OCI-LY1 (cell line): ENCODE measurements at regions not wholly inside any gene's neighbourhood (a gene's known extent, or its start where the extent isn't known, plus 50 kb on each side); places are given as distances from the start of the nearest gene placed in this dataset.

Source experiments
- H2AFZ ChIP-seq: fragments of 200-600 bp; sonication (generic), shearing (Covaris generic); 2 replicates; pipeline ENCODE4 v1.6.0; 2014; ENCODE audit warnings: antibody characterized with exemption, mild to moderate bottlenecking, low read length
- H3F3A ChIP-seq: fragments of 200-600 bp; sonication (generic), shearing (Covaris generic); 2 replicates; pipeline ENCODE4 v1.6.0; 2014; ENCODE audit warnings: mild to moderate bottlenecking, antibody characterized with exemption, low read length, moderate library complexity; ENCODE audit not compliant: insufficient read depth
- H3K27ac ChIP-seq: fragments of 200-600 bp; sonication (generic); 2 replicates; pipeline ENCODE4 v1.5.1; 2014; ENCODE audit warnings: low read length, mixed run types, mild to moderate bottlenecking, low read depth; ENCODE audit not compliant: poor library complexity, severe bottlenecking
- H3K27me3 ChIP-seq: fragments of 200-600 bp; sonication (generic); 2 replicates; pipeline ENCODE4 v1.6.0; 2014; ENCODE audit warnings: antibody characterized with exemption, mild to moderate bottlenecking, low read length, moderate library complexity; ENCODE audit not compliant: insufficient read depth
- H3K36me3 ChIP-seq: fragments of 200-600 bp; sonication (generic); 2 replicates; pipeline ENCODE4 v1.6.1; 2014; ENCODE audit warnings: mild to moderate bottlenecking, antibody characterized with exemption, low read length, moderate library complexity, mixed read lengths; ENCODE audit not compliant: insufficient read depth
- H3K4me1 ChIP-seq: fragments of 200-600 bp; sonication (generic); 2 replicates; pipeline ENCODE4 v1.5.1; 2014; ENCODE audit warnings: mild to moderate bottlenecking, low read length, moderate library complexity; ENCODE audit not compliant: insufficient read depth, severe bottlenecking
- H3K4me2 ChIP-seq: fragments of 200-600 bp; sonication (generic), shearing (Covaris generic); 2 replicates; pipeline ENCODE4 v1.6.1; 2014; ENCODE audit warnings: low read length
- H3K4me3 ChIP-seq: fragments of 200-600 bp; sonication (generic); 2 replicates; pipeline ENCODE4 v1.5.1; 2014; ENCODE audit warnings: low read length, low read depth, mild to moderate bottlenecking, mixed read lengths; ENCODE audit not compliant: poor library complexity, severe bottlenecking
- H3K79me2 ChIP-seq: fragments of 200-600 bp; shearing (Covaris generic); 2 replicates; pipeline ENCODE4 v1.6.1; 2016; ENCODE audit warnings: mixed run types, low read length, mixed read lengths; ENCODE audit not compliant: insufficient read depth
- H3K9ac ChIP-seq: fragments of 200-600 bp; sonication (generic), shearing (Covaris generic); 2 replicates; pipeline ENCODE4 v1.6.1; 2014; ENCODE audit warnings: mild to moderate bottlenecking, low read length, mixed read lengths
- H3K9me2 ChIP-seq: fragments of 200-600 bp; sonication (generic), shearing (Covaris generic); 2 replicates; pipeline ENCODE4 v1.6.1; 2014; ENCODE audit warnings: low read depth, mild to moderate bottlenecking, low read length, mixed read lengths
- H3K9me3 ChIP-seq: fragments of 200-600 bp; shearing (Covaris generic); 2 replicates; pipeline ENCODE4 v1.6.1; 2014; ENCODE audit warnings: low read length, mixed read lengths
- H4K20me1 ChIP-seq: fragments of 200-600 bp; sonication (generic), shearing (Covaris generic); 2 replicates; pipeline ENCODE4 v1.6.0; 2016; ENCODE audit warnings: mild to moderate bottlenecking, low read length; ENCODE audit not compliant: insufficient read depth
- EZH2 ChIP-seq: fragments of 200-600 bp; sonication (generic), shearing (Covaris generic); IDR thresholded peaks from 2 replicates; pipeline ENCODE4 v1.8.0; 2017; ENCODE audit warnings: borderline replicate concordance, mixed run types, mild to moderate bottlenecking, antibody characterized with exemption, low read length, moderate library complexity, mixed read lengths
- TF ChIP-seq, protein P1 (sequence below): fragments of 200-600 bp; sonication (generic), shearing (Covaris generic); IDR thresholded peaks from 2 replicates; pipeline ENCODE4 v1.5.1; 2017; ENCODE audit warnings: mild to moderate bottlenecking, antibody characterized with exemption, low read length, moderate library complexity, mixed read lengths

- Histone ChIP-seq H3F3A (no peaks in the 10 kb centered on the region), H3K4me3 (no peak overlapping the region), H3K27me3 (peaks cover 12% of the 10 kb centered on the region; the same call in 1 of the 2 replicates), H2AFZ (no peak overlapping the region), H3K79me2 (no peaks in the 10 kb centered on the region), H4K20me1 (no peaks in the 10 kb centered on the region), H3K4me1 (no peaks in the 10 kb centered on the region), H3K9me3 (no peaks in the 10 kb centered on the region), H3K4me2 (no peak overlapping the region), H3K9ac (no peak overlapping the region), H3K9me2 (no peaks in the 10 kb centered on the region), H3K27ac (no peak overlapping the region), H3K36me3 (no peaks in the 10 kb centered on the region)
- TF ChIP-seq, protein P1, sequence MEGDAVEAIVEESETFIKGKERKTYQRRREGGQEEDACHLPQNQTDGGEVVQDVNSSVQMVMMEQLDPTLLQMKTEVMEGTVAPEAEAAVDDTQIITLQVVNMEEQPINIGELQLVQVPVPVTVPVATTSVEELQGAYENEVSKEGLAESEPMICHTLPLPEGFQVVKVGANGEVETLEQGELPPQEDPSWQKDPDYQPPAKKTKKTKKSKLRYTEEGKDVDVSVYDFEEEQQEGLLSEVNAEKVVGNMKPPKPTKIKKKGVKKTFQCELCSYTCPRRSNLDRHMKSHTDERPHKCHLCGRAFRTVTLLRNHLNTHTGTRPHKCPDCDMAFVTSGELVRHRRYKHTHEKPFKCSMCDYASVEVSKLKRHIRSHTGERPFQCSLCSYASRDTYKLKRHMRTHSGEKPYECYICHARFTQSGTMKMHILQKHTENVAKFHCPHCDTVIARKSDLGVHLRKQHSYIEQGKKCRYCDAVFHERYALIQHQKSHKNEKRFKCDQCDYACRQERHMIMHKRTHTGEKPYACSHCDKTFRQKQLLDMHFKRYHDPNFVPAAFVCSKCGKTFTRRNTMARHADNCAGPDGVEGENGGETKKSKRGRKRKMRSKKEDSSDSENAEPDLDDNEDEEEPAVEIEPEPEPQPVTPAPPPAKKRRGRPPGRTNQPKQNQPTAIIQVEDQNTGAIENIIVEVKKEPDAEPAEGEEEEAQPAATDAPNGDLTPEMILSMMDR = no peak
- no peak for TF ChIP-seq EZH2
Observed at GRCh38 chr2:120796094-120796493, 60.4 kb downstream of the GLI2 start.

DNA sequence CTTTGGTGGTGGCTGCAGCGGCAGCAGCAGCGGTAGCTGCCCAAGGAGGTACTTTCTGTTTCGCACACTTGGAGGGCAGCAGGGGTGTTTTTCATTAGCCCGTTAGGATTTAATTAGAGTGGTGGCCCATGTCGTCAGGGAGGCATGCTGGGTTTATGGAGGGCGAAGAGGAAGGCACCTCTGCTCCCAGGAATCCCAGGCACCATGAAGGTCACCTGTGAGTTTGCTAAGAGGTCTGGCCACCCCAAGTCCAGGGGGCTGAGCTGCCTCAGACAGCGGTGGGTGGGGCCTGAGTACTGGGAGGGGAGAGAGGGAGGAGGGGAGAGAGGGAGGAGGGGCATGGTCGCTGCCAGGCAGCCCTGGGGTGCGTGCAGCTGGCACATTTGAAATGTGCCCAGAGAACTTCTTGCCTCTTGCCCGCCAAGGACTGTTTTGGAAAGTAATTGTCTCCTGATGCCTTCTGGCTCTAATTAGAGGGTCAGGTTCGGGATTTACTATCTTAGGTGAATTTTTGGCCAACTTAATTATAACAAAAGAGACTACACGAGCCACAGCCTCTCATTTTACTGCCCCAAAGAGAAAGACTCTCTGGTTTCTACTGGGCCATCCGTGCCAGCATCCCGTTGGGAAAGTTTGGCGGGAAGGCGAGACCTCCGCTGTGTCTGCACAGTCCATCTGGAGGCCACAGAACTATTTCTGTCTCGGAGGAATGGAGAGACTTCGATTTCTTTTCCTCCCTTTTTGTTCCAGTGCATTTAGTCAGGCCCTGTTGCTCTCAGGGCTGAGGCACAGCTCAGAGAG is 62.0 kb downstream of the GLI2 start:
- Histone ChIP-seq H3K4me3 (no peak overlapping the region), H4K20me1 (no peaks in the 10 kb centered on the region), H3K9me3 (no peaks in the 10 kb centered on the region), H2AFZ (no peak overlapping the region), H3K27me3 (0 out of 2 replicates have a peak, but pooled peaks cover 7% of the 10 kb centered on the region), H3K4me2 (no peak overlapping the region), H3K4me1 (no peaks in the 10 kb centered on the region), H3K9me2 (no peaks in the 10 kb centered on the region), H3K27ac (no peak overlapping the region), H3F3A (no peaks in the 10 kb centered on the region), H3K79me2 (no peaks in the 10 kb centered on the region), H3K36me3 (no peaks in the 10 kb centered on the region), H3K9ac (no peak overlapping the region)
- TF ChIP-seq, protein P1 = no peak
- no peak for TF ChIP-seq EZH2

DNA sequence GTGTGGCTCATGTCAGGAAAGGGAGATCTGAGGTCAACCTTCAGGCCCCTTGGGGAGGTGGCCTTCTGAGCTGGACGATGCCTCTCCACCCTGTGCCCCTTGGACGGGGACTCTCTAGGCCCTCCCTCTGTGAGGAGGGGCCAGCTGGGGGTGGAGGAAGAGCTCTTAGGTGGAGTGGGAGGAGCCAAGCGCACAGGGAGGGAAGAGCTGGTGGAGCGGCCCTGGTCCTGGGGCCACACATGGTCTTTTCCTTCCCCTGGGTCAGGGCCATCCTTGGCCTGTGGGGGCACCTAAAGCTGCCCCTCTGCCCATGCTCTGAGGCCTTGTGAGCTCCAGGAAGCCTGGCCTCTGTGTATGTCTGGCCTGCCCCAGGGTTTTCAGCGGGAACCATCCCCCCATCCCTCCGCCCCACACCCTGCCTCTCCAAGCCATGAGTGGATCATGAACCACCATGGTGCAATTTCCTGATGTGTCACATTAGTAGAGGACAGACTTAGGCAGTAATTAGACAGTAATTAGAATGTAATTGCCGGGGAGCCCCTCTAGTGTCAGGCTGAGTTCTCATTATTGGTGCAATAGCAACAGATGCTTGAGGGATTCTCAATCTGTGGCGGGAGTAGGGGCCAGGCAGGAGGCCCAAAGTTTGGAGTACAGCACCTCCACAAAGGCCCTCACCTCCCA is 63.0 kb downstream of the GLI2 start:
- no peaks in the 10 kb centered on the region for H3K36me3 ChIP-seq
- H3K79me2 ChIP-seq = no peaks in the 10 kb centered on the region
- no peak overlapping the region for H3K9ac ChIP-seq
- H3K27ac ChIP-seq = no peak overlapping the region
- H3K9me3 ChIP-seq = no peaks in the 10 kb centered on the region
- no peak overlapping the region for H3K4me2 ChIP-seq
- no peak overlapping the region for H3K4me3 ChIP-seq
- H2AFZ ChIP-seq = no peak overlapping the region
- H4K20me1 ChIP-seq = no peaks in the 10 kb centered on the region
- TF ChIP-seq, protein P1 = no peak
- no peak for TF ChIP-seq EZH2
- 0 out of 2 replicates have a peak, but pooled peaks cover 9% of the 10 kb centered on the region for H3K27me3 ChIP-seq
- H3K9me2 ChIP-seq = no peaks in the 10 kb centered on the region
- no peaks in the 10 kb centered on the region for H3F3A ChIP-seq
- no peaks in the 10 kb centered on the region for H3K4me1 ChIP-seq
